ENCODE measurements at regions not wholly inside any gene's neighbourhood (a gene's known extent, or its start where the extent isn't known, plus 50 kb on each side); places are given as distances from the start of the nearest gene placed in this dataset.

DNA sequence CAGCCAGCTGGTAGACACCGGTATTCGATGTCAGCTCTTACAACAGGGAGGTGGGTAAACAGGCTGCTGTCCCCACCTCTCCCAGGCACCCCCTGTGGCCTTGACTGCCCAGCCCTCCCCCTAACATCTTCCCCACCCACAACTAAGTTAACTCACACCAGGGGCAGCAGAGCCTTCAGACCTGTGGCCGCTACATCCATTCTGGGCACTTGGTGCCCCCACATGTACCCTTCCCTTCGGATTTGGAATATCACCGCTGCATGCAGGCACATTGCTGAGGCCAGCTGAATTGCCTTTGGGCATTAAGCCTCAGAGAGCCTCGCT, 130.3 kb downstream of the MYCN start:
- H3K27me3 ChIP-seq (replicated peaks) = no peaks in the 10 kb centered on the region
- H3K36me3 ChIP-seq (replicated peaks) = no peaks in the 10 kb centered on the region
- TF ChIP-seq CTCF (IDR thresholded peaks at IDR 0.05; ENCODE audit: low read depth, low read length, missing control alignments) = no peak
- H3K4me3 ChIP-seq (ENCODE audit: low read depth, low read length) = no peak overlapping the region
- DNase-seq = no peak
- H3K27ac ChIP-seq = no peak overlapping the region
- in situ Hi-C loops (cut with HindIII; ENCODE audit: low pct_ligation_motif_present, low sequenced_read_pairs) = no loop called here

GRCh38 chr2:16069933-16070647, 129.7 kb downstream of the MYCN start:
- Histone ChIP-seq H3K4me3 (ENCODE audit: low read depth, low read length) (no peak overlapping the region), H3K27ac (no peak overlapping the region), H3K36me3 (replicated peaks) (no peaks in the 10 kb centered on the region), H3K27me3 (replicated peaks) (no peaks in the 10 kb centered on the region)
- TF ChIP-seq CTCF (IDR thresholded peaks at IDR 0.05; ENCODE audit: low read depth, low read length, missing control alignments) = no peak
- in situ Hi-C loops (cut with HindIII; ENCODE audit: low pct_ligation_motif_present, low sequenced_read_pairs) = no loop called here
- DNase-seq = no peak

- Histone ChIP-seq H3K36me3 (replicated peaks) (no peaks in the 10 kb centered on the region), H3K27me3 (replicated peaks) (no peaks in the 10 kb centered on the region), H3K4me3 (ENCODE audit: low read depth, low read length) (no peak overlapping the region), H3K27ac (no peak overlapping the region)
- TF ChIP-seq CTCF (IDR thresholded peaks at IDR 0.05; ENCODE audit: low read depth, low read length, missing control alignments) = no peak
- in situ Hi-C loops (cut with HindIII; ENCODE audit: low pct_ligation_motif_present, low sequenced_read_pairs) = no loop called here
- DNase-seq = no peak
Observed at GRCh38 chr2:16069663-16069932, 129.2 kb downstream of the MYCN start.

DNA sequence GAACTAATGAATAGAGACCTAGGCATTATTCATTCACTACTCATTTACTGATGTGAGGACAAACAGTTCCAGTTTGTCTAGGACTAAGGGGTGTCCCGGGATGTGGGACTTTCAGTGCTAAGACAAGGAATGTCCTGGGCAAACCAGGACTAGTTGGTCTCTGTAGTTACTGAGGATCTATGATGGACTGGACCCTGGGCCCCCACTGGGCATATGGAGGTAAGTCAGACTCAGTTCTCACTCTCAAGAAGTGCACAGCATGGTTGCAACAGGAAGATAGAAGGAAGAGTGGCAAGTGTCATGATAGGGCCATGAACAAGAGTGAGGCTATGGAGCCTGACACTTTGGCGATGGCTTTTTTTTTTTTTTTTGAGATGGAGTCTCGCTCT, 128.2 kb downstream of the MYCN start:
- no peak overlapping the region for H3K4me3 ChIP-seq (ENCODE audit: low read depth, low read length)
- H3K27ac ChIP-seq = no peak overlapping the region
- no peaks in the 10 kb centered on the region for H3K36me3 ChIP-seq (replicated peaks)
- in situ Hi-C loops (cut with HindIII; ENCODE audit: low pct_ligation_motif_present, low sequenced_read_pairs) = no loop called here
- DNase-seq = no peak
- TF ChIP-seq CTCF (IDR thresholded peaks at IDR 0.05; ENCODE audit: low read depth, low read length, missing control alignments) = no peak
- no peaks in the 10 kb centered on the region for H3K27me3 ChIP-seq (replicated peaks)

DNA sequence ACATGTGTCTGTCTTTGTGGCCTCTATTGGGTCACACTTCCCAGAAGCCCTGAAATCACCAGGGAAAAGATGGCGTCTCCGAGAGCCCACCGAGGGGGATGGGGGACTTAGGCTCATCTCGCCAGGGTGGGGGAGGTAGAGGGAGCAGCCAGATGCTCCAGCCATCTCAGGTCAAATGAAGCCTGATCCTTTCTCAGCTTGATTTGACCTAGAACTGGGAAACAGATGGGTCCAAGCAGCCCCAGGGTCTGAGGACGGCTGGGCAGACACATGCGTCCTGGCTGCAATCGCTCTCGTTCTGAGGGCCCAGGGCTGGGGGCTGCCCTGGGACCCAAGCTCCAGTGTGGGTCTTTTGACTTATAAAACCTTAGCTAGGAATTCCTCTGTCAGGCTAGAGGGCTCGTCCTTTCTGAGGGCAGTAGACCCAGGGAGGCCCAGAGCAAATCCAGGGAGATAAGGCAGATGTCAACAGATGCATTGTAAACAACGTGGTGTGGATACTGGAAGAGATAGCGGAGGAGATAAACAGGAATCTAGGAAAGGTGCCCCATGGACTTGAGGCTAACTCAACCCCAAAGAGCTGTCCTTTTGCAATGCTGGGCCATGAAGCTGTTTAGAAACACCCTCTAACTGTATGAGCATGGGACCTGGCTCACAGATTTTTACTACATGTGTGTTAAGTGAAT, 127.7 kb downstream of the MYCN start:
- no peaks in the 10 kb centered on the region for H3K27me3 ChIP-seq (replicated peaks)
- no peaks in the 10 kb centered on the region for H3K36me3 ChIP-seq (replicated peaks)
- TF ChIP-seq CTCF (IDR thresholded peaks at IDR 0.05; ENCODE audit: low read depth, low read length, missing control alignments) = no peak
- DNase-seq = no peak
- in situ Hi-C loops (cut with HindIII; ENCODE audit: low pct_ligation_motif_present, low sequenced_read_pairs) = no loop called here
- H3K4me3 ChIP-seq (ENCODE audit: low read depth, low read length) = no peak overlapping the region
- H3K27ac ChIP-seq = no peak overlapping the region

- in situ Hi-C loops (cut with HindIII; ENCODE audit: low pct_ligation_motif_present, low sequenced_read_pairs) = no loop called here
- TF ChIP-seq CTCF (IDR thresholded peaks at IDR 0.05; ENCODE audit: low read depth, low read length, missing control alignments) = no peak
- Histone ChIP-seq H3K36me3 (replicated peaks) (no peaks in the 10 kb centered on the region), H3K4me3 (ENCODE audit: low read depth, low read length) (no peak overlapping the region), H3K27me3 (replicated peaks) (no peaks in the 10 kb centered on the region), H3K27ac (no peak overlapping the region)
- DNase-seq = no peak
Observed at GRCh38 chr2:16067444-16067843, 127.1 kb downstream of the MYCN start.

All from brain microvascular endothelial cell (primary cell).